Calu3 (cell line): ENCODE measurements at regions not wholly inside any gene's neighbourhood (a gene's known extent, or its start where the extent isn't known, plus 50 kb on each side); places are given as distances from the start of the nearest gene placed in this dataset.

ENCODE experiments used
- BruUV-seq: library from RNA; stranded (reverse); fragments of 400-500 nt; replicated peaks from 2 replicates; lab custom pipeline; 2021; lab: Mats Ljungman, UMichigan
- CTCF ChIA-PET: fragments of 300-600 bp; sonication (Branson Sonifier 250); formaldehyde crosslinking; loops from one replicate; lab custom pipeline; 2022; ENCODE audit warnings: antibody characterized with exemption; lab: Charles Lee
- DNase-seq: peaks from one replicate; pipeline ENCODE4 v3.0.0; 2022
- H3K27ac Mint-ChIP-seq: one replicate; pipeline ENCODE4 v1.8.0; 2022; ENCODE audit warnings: mixed read lengths; ENCODE audit not compliant: unreplicated experiment
- H3K27me3 Mint-ChIP-seq: one replicate; pipeline ENCODE4 v1.8.0; 2022; ENCODE audit warnings: mixed read lengths; ENCODE audit not compliant: unreplicated experiment
- H3K36me3 Mint-ChIP-seq: one replicate; pipeline ENCODE4 v1.8.0; 2022; ENCODE audit warnings: mild to moderate bottlenecking, moderate library complexity, mixed read lengths; ENCODE audit not compliant: insufficient read depth, unreplicated experiment
- H3K4me1 Mint-ChIP-seq: one replicate; pipeline ENCODE4 v1.8.0; 2022; ENCODE audit warnings: mild to moderate bottlenecking, low read depth, mixed read lengths; ENCODE audit not compliant: unreplicated experiment
- H3K4me3 Mint-ChIP-seq: one replicate; pipeline ENCODE4 v1.8.0; 2022; ENCODE audit warnings: mild to moderate bottlenecking, low read depth, moderate library complexity, mixed read lengths; ENCODE audit not compliant: unreplicated experiment
- H3K9me3 Mint-ChIP-seq: one replicate; pipeline ENCODE4 v1.8.0; 2022; ENCODE audit warnings: low read depth, mixed read lengths; ENCODE audit not compliant: unreplicated experiment
- CTCF ChIP-seq: fragments of 200-600 bp; IDR thresholded peaks from one replicate; pipeline ENCODE4 v1.8.0; 2022; ENCODE audit warnings: antibody characterized with exemption; ENCODE audit not compliant: unreplicated experiment
- intact Hi-C: fragments of 100-400 bp; cut with micrococcal nuclease; formaldehyde crosslinking; loops from one replicate; pipeline ENCODE4 v1.10.0; 2022; ENCODE audit not compliant: unreplicated experiment

GRCh38 chr11:11215944-11216343, 137.1 kb downstream of the CSNK2A3 start:
- CTCF ChIA-PET = interaction anchor here (0.7 to 1.3 kb wide), 2 partner anchors 17 to 260 kb away, joined by 3 read pairs; no protein-coding TSS in a partner anchor
- peak; percentile 5 for TF ChIP-seq CTCF
- no TSS peak for BruUV-seq
- intact Hi-C loops = no loop called here
- DNase-seq = peak; percentile 74
- H3K4me1 Mint-ChIP-seq = peaks cover 34% of the 10 kb centered on the region
- peaks cover 4% of the 10 kb centered on the region for H3K36me3 Mint-ChIP-seq
- H3K27me3 Mint-ChIP-seq = peaks cover 31% of the 10 kb centered on the region
- H3K27ac Mint-ChIP-seq = no peak overlapping the region
- no peaks in the 10 kb centered on the region for H3K9me3 Mint-ChIP-seq
- H3K4me3 Mint-ChIP-seq = no peak overlapping the region

- Mint-ChIP-seq H3K27me3 (peaks cover 31% of the 10 kb centered on the region), H3K4me3 (no peak overlapping the region), H3K4me1 (peaks cover 34% of the 10 kb centered on the region), H3K27ac (no peak overlapping the region), H3K9me3 (no peaks in the 10 kb centered on the region), H3K36me3 (peaks cover 4% of the 10 kb centered on the region)
- CTCF ChIA-PET = interaction anchor here (0.5 to 1.3 kb wide), 2 partner anchors 18 to 1074 kb away, joined by 3 read pairs; no protein-coding TSS in a partner anchor
- intact Hi-C loops = no loop called here
- DNase-seq = no peak
- TF ChIP-seq CTCF = no peak
- no TSS peak for BruUV-seq
Measured at GRCh38 chr11:11215058-11215815, 137.8 kb downstream of the CSNK2A3 start.

GRCh38 chr11:11213117-11213516, 139.9 kb downstream of the CSNK2A3 start:
- DNase-seq = no peak
- Mint-ChIP-seq H3K4me3 (no peak overlapping the region), H3K36me3 (no peaks in the 10 kb centered on the region), H3K4me1 (peaks cover 20% of the 10 kb centered on the region), H3K27ac (no peak overlapping the region), H3K9me3 (no peaks in the 10 kb centered on the region), H3K27me3 (peaks cover 45% of the 10 kb centered on the region)
- CTCF ChIA-PET = no interaction called here
- no peak for TF ChIP-seq CTCF
- intact Hi-C loops = no loop called here
- no TSS peak for BruUV-seq

GRCh38 chr11:11211888-11212287, 141.2 kb downstream of the CSNK2A3 start:
- no peak for TF ChIP-seq CTCF
- Mint-ChIP-seq H3K27me3 (peaks cover 57% of the 10 kb centered on the region), H3K9me3 (no peaks in the 10 kb centered on the region), H3K27ac (no peak overlapping the region), H3K36me3 (no peaks in the 10 kb centered on the region), H3K4me1 (peaks cover 16% of the 10 kb centered on the region), H3K4me3 (no peak overlapping the region)
- no TSS peak for BruUV-seq
- intact Hi-C loops = no loop called here
- CTCF ChIA-PET = no interaction called here
- DNase-seq = no peak
